Muscle layer of colon (tissue), 2 donors: ENCODE measurements at regions not wholly inside any gene's neighbourhood (a gene's known extent, or its start where the extent isn't known, plus 50 kb on each side); places are given as distances from the start of the nearest gene placed in this dataset.

Source experiments
- H3K27ac ChIP-seq: one replicate; pipeline ENCODE4 v1.7.0; 2013; ENCODE audit warnings: low read depth, mild to moderate bottlenecking, low read length, moderate library complexity
- H3K27me3 ChIP-seq, 2 donors: one replicate each; pipeline ENCODE4 v1.7.0; 2013; ENCODE audit warnings: low read length in 2 of 2, mild to moderate bottlenecking in 2 of 2; ENCODE audit not compliant: insufficient read depth in 2 of 2, control insufficient read depth in 1 of 2
- H3K36me3 ChIP-seq: one replicate; pipeline ENCODE4 v1.7.0; 2013; ENCODE audit warnings: mild to moderate bottlenecking, low read length; ENCODE audit not compliant: insufficient read depth
- H3K4me1 ChIP-seq: one replicate; pipeline ENCODE4 v1.7.0; 2013; ENCODE audit warnings: mild to moderate bottlenecking, low read length; ENCODE audit not compliant: insufficient read depth
- H3K4me3 ChIP-seq, 2 donors: one replicate each; pipeline ENCODE4 v1.7.0; 2013; ENCODE audit warnings: low read length in 2 of 2, low read depth in 1 of 2, mild to moderate bottlenecking in 1 of 2, moderate library complexity in 1 of 2
- H3K9ac ChIP-seq: one replicate; pipeline ENCODE4 v1.7.0; 2013; ENCODE audit warnings: low read length
- H3K9me3 ChIP-seq: one replicate; pipeline ENCODE4 v1.7.0; 2013; ENCODE audit warnings: mild to moderate bottlenecking, low read length
- donor health status: abdominal sarcoma.
- donor health status: Adenocarcinoma of cecum.

DNA sequence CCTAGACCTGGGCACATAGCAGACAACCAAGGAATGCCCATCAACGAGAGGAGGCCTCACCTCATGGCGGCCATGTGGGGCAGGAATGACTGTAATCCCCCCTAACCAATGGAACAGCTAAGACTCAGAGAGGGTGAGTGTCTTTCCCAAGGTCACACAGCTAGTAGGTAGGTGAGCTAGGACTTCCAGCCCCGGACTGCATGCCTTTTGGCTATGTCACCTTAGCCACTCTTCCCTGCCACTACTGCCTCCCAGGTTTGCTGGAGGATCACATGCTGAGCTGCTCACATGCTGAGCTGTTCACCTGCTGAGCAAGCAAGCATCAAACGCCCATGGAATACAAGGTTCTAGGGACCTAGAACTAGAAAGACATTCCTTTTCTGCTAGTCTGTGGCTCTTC is 188.5 kb upstream of the PMEPA1 start:
- H3K27ac ChIP-seq = no peak overlapping the region
- no peaks in the 10 kb centered on the region for H3K36me3 ChIP-seq
- H3K4me3 ChIP-seq = no peak overlapping the region
- no peaks in the 10 kb centered on the region for H3K4me1 ChIP-seq
- no peaks in the 10 kb centered on the region for H3K9me3 ChIP-seq
- no peak overlapping the region for H3K9ac ChIP-seq
- no peaks in the 10 kb centered on the region for H3K27me3 ChIP-seq

DNA sequence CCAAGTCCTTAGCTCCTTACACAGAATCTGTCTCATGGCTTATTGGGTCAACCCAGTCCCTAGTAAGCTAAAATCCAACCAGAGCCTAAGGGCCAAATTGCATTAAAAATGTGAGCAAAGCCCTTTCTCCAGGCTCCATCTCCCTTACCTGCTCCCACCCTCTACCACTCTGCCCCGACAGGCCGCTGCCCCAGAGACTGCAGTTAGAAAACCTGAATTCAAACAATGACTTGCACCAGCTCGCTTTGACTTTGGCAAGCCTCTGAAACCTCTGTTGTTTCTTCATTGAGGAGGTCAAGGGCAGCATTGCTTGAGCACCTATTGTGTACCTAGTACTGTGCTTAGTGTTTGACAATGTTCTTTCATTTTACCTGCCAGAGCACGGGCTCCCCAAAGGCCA is 188.1 kb upstream of the PMEPA1 start:
- no peak overlapping the region for H3K9ac ChIP-seq
- no peaks in the 10 kb centered on the region for H3K4me1 ChIP-seq
- no peak overlapping the region for H3K4me3 ChIP-seq
- no peaks in the 10 kb centered on the region for H3K36me3 ChIP-seq
- no peak overlapping the region for H3K27ac ChIP-seq
- H3K9me3 ChIP-seq = no peaks in the 10 kb centered on the region
- H3K27me3 ChIP-seq = no peaks in the 10 kb centered on the region

DNA sequence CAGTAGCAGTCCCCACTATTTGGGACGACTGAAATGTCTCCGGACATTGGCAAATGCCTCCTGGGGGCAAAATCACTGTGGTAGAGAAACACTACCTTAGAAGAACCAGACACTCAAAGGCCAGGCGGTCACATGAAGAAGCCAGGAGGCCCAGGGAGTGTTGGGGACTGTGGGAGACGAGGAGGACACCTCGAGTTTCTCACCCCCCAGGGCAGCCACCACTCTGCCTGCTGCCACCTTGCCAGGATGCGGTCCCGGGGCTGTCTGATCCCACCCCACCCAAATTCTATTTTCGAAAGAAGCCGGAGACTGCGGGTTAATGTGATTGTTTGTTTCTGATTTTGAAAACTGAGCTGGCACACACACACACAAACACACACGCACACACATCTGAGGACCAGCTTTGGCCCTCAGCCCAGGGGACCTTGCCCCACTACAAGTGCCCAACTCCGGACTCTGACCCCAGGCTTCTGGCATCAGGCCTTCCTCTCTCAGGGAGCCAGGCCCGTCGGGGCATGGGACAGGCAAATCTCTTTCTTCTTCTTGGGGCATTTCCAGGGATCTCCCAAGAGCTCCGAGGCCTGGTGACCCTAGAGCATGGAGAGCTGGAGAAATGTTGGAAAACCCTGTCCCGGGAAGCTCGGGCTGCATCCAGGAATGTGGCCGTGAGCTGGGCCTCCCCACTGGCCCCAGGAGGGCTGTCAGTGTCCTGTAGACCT is 187.5 kb upstream of the PMEPA1 start:
- no peaks in the 10 kb centered on the region for H3K36me3 ChIP-seq
- no peak overlapping the region for H3K27ac ChIP-seq
- no peak overlapping the region for H3K9ac ChIP-seq
- H3K9me3 ChIP-seq = no peaks in the 10 kb centered on the region
- H3K4me3 ChIP-seq = no peak overlapping the region
- H3K4me1 ChIP-seq = no peaks in the 10 kb centered on the region
- H3K27me3 ChIP-seq = no peaks in the 10 kb centered on the region

DNA sequence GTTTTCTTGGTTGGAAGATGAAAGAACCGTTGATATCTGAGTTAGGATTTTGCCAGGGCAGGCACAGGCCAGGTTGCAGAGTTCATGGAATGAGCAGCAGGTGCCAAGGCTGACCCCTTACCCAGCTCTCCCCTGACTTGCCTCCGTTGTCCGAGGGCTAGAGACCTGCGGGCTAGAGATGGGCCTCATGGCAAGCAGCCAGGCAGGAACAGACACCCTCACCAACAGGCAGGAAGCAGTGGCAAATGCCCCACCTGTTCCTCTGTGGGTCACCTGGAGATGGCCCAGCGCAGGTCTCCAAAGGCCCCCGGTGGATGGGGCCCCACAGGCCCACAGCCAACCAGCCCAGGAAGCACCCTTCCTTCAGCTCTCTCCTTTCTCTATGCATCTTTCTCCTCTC is 186.7 kb upstream of the PMEPA1 start:
- no peaks in the 10 kb centered on the region for H3K9me3 ChIP-seq
- no peak overlapping the region for H3K4me3 ChIP-seq
- no peaks in the 10 kb centered on the region for H3K36me3 ChIP-seq
- no peaks in the 10 kb centered on the region for H3K27me3 ChIP-seq
- no peak overlapping the region for H3K27ac ChIP-seq
- H3K4me1 ChIP-seq = no peaks in the 10 kb centered on the region
- H3K9ac ChIP-seq = no peak overlapping the region

DNA sequence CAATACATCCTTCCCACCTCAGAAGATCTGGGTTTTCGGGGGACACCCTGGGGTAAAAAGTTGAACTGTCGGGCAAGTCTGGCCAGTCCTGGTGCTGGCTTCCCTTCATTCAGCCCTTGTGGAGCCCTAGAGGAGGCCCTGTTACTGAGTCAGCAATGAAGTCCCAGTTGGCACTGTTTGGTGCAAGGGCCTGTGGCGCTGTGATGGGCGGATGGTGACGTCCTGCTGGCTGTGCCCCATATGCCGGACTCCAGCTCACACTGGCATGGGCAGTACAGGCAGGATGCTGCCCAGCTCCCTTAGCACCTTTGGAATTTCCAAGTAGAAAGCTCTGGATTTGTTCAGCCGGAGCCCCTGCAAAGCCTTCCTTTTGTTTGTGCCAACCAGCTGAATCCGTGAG is 186.2 kb upstream of the PMEPA1 start:
- no peak overlapping the region for H3K27ac ChIP-seq
- no peaks in the 10 kb centered on the region for H3K27me3 ChIP-seq
- no peaks in the 10 kb centered on the region for H3K4me1 ChIP-seq
- no peak overlapping the region for H3K9ac ChIP-seq
- no peaks in the 10 kb centered on the region for H3K36me3 ChIP-seq
- H3K9me3 ChIP-seq = no peaks in the 10 kb centered on the region
- no peak overlapping the region for H3K4me3 ChIP-seq

DNA sequence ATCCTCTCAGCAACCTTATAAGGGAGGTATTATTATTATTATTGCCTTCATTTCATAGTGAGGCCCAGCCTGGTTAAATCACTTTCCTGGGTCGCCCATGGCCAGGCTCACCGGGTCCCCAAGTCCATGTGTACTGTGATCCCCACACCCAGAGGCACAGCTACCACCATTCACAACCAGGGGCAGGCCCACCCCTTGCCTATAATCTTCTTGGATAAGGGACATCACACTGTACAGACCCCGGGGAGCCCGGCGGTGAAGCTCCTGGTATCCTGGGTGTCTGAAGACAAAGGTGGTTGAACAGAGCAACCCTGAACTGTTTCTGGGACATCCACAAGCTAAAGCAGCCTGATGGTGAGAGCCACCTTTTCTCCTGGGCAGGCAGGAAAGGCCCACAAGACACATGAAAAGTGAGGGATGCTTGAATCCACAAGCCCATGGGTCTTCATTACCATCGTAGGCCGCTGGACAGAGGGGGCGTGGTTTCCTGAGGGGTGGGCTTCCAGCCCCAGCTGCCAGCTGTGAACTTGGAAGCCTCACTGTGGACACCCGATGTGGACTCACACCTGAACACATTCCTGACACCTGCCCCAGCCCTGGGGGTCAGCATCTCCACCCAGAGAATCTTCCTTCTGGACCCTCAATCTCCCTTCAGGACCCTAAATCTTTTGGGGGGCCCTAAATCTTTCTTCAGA is 185.5 kb upstream of the PMEPA1 start:
- H3K27me3 ChIP-seq = no peaks in the 10 kb centered on the region
- H3K9ac ChIP-seq = no peak overlapping the region
- no peaks in the 10 kb centered on the region for H3K36me3 ChIP-seq
- no peaks in the 10 kb centered on the region for H3K9me3 ChIP-seq
- no peak overlapping the region for H3K4me3 ChIP-seq
- no peak overlapping the region for H3K27ac ChIP-seq
- H3K4me1 ChIP-seq = no peaks in the 10 kb centered on the region

DNA sequence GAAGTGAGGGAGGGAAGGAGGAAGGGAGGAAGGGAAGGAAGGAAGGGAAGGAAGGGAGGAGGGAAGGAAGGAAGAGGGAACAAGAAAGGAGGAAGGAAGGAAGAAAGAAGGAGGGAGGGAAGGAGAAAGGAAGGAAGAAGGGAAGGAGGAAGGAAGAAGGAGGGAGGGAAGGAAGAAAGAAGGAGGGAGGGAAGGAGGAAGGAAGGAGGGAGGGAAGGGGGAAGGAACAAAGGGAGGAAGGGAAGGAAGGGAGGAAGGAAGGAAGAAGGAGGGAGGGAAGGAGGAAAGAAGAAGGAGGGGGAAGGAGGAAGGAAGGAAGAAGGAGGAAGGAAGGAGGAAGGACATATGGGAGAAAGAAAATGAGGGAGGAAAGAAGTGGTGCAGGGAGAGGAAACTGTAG is 184.7 kb upstream of the PMEPA1 start:
- H3K27ac ChIP-seq = no peak overlapping the region
- no peak overlapping the region for H3K9ac ChIP-seq
- no peaks in the 10 kb centered on the region for H3K4me1 ChIP-seq

DNA sequence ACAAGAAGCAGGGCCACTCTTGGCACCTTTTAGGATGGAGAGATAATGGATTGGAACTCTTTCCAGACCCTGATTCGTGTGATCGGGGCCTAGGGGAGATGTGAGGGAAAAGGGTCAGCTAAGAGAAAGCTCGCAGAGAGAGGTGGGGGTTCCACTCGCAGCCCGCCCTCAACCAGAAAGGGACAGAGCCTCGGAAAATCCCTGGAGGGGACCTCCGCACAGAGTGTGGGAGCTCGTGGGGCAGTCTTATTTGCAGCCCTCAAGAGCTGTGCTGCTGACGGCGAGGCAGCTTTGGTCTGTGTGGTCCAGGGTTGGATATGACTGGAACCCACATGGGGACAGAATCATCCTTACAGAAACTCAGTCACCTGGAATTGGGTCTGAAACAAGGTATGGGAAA is 184.3 kb upstream of the PMEPA1 start:
- Histone ChIP-seq H3K9ac (no peak overlapping the region), H3K27ac (no peak overlapping the region), H3K4me3 (no peak overlapping the region), H3K27me3 (no peaks in the 10 kb centered on the region), H3K9me3 (no peaks in the 10 kb centered on the region), H3K36me3 (no peaks in the 10 kb centered on the region), H3K4me1 (no peaks in the 10 kb centered on the region)

More for the DNA sequence above, 184.7 kb upstream of the PMEPA1 start:
- Histone ChIP-seq H3K36me3 (no peaks in the 10 kb centered on the region), H3K27me3 (no peaks in the 10 kb centered on the region), H3K9me3 (no peaks in the 10 kb centered on the region), H3K4me3 (no peak overlapping the region)

DNA sequence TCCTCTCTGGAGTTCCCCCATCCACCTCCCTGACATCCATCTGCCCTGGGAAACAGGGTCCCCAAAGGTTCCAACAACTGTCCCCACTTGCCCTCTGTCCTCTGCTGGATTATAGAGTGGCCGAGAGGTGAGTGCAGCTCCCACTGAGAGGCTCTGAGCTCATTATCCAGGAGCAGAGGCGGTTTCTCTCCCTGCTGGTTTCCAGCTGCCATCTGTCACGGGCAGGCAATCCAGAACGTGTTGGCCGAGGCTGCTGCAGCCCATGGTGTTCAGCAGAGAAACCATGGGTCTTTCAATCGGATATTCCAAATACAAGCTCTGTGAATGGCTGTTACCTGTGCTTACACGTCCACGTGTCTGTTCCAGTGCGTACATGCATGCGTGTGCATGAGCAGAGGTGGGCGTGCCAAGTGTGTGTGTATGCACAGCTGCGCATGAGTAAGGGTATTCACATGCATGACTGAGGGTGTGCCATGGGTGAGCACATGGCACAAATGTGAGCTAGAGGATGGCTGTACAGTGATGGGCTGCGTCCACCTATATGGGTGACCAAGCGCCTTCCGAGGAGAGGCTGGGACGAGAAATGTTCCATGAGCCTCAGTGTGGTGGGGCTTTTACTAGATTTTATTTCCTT is 183.7 kb upstream of the PMEPA1 start:
- Histone ChIP-seq H3K4me1 (no peaks in the 10 kb centered on the region), H3K9ac (no peak overlapping the region), H3K27ac (no peak overlapping the region), H3K4me3 (no peak overlapping the region), H3K9me3 (no peaks in the 10 kb centered on the region), H3K36me3 (no peaks in the 10 kb centered on the region), H3K27me3 (no peaks in the 10 kb centered on the region)

DNA sequence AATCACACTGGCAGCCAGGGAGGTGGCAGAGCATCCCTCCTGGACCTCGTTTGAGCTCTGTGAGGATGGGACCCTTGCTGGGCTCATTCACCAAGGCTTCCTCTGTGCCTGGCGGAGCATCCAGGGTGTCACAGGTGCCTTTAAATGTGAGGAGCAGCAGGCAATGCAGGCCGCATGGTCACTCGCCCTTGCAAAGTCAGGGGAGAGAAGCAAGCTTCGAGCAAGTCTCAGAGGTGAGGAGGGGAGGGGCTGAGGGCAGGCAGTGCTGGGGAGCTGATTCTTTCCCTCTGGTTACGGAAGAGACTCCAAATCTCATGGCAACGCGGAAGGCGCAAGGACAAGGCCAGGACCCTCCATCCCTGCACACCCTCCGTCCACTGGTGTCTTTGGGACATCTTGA is 182.7 kb upstream of the PMEPA1 start:
- H3K4me3 ChIP-seq = no peak overlapping the region
- no peak overlapping the region for H3K27ac ChIP-seq
- H3K4me1 ChIP-seq = no peaks in the 10 kb centered on the region
- no peaks in the 10 kb centered on the region for H3K36me3 ChIP-seq
- no peak overlapping the region for H3K9ac ChIP-seq
- H3K9me3 ChIP-seq = no peaks in the 10 kb centered on the region
- H3K27me3 ChIP-seq = no peaks in the 10 kb centered on the region

DNA sequence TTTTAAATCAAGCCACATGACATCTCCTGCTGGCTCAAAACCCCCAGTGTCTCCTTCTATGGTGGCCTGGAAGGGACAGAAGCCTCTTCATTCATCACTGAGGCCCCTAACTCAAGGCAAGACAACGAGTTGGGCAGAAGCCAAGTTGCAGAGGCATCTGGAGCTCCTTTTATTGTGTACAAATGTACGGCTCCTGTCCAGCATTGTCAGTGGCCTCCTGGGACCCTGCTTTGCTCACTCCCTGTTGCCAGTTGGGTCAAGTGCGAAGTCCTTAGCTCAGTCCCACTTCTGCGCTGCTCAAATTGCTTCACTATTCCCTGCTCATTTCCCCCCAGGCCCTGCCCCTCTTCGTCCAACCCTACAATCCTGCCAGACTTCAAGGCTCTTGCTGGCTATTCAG is 181.2 kb upstream of the PMEPA1 start:
- H3K9me3 ChIP-seq = no peaks in the 10 kb centered on the region
- no peak overlapping the region for H3K4me3 ChIP-seq
- no peak overlapping the region for H3K27ac ChIP-seq
- no peak overlapping the region for H3K9ac ChIP-seq
- no peaks in the 10 kb centered on the region for H3K36me3 ChIP-seq
- H3K4me1 ChIP-seq = no peaks in the 10 kb centered on the region
- no peaks in the 10 kb centered on the region for H3K27me3 ChIP-seq
